ENCODE measurements at regions not wholly inside any gene's neighbourhood (a gene's known extent, or its start where the extent isn't known, plus 50 kb on each side); places are given as distances from the start of the nearest gene placed in this dataset.

GRCh38 chr6:106858653-106859092, 115.9 kb downstream of the CD24 start:
- TF ChIP-seq EZH2phosphoT487 (IDR thresholded peaks at IDR 0.05; ENCODE audit: unreplicated experiment) = no peak
- TF ChIP-seq CTCF (conservative IDR thresholded peaks at IDR 0.05; ENCODE audit: low read depth in 2 of 2) = no peak
- no peak for TF ChIP-seq EZH2 (IDR thresholded peaks at IDR 0.05; ENCODE audit: low read depth, unreplicated experiment)
- TF ChIP-seq REST (IDR thresholded peaks at IDR 0.05; ENCODE audit: unreplicated experiment) = no peak
- no peak for TF ChIP-seq POLR2AphosphoS5 (IDR thresholded peaks at IDR 0.05; ENCODE audit: low read depth)
- TF ChIP-seq ZNF114 (CRISPR knock-in tag; IDR thresholded peaks at IDR 0.05) = no peak
- no peak for TF ChIP-seq JUNB (IDR thresholded peaks at IDR 0.05; ENCODE audit: unreplicated experiment)
- TF ChIP-seq ZNF331 (CRISPR knock-in tag; IDR thresholded peaks at IDR 0.05; ENCODE audit: low read depth) = no peak
- no peak for TF ChIP-seq STAT1 (IDR thresholded peaks at IDR 0.05; ENCODE audit: unreplicated experiment)
- no peak for TF ChIP-seq ZNF462 (CRISPR knock-in tag; IDR thresholded peaks at IDR 0.05)
- no peak for TF ChIP-seq CREB1 (CRISPR knock-in tag; IDR thresholded peaks at IDR 0.05; ENCODE audit: low read depth)

All from GM23338 (cell line).